ENCODE measurements at regions not wholly inside any gene's neighbourhood (a gene's known extent, or its start where the extent isn't known, plus 50 kb on each side); places are given as distances from the start of the nearest gene placed in this dataset.

GRCh38 chr4:162681212-162681611, 485.5 kb downstream of the NAF1 start:
- ATAC-seq (no peak), DNase-seq (no peak)
- Histone ChIP-seq H3K4me1 (no peaks in the 10 kb centered on the region), H3K4me3 (no peak overlapping the region), H3K27ac (no peak overlapping the region), H3K36me3 (no peaks in the 10 kb centered on the region), H3K9me3 (peaks cover 0 to 27% (median 9%) of the 10 kb centered on the region in 11 donors), H3K27me3 (no peaks in the 10 kb centered on the region)
- no peak for TF ChIP-seq CTCF (IDR thresholded peaks at IDR 0.05)
- intact Hi-C loops (cut with DNase I): no loop called here
- WGBS, 2 donors: 32 to 61% methylated on average over 2 of the region's 2 CpGs

- Histone ChIP-seq H3K4me1 (no peaks in the 10 kb centered on the region), H3K27ac (no peak overlapping the region), H3K36me3 (no peaks in the 10 kb centered on the region), H3K4me3 (no peak overlapping the region), H3K9me3 (peaks cover 0 to 30% (median 9%) of the 10 kb centered on the region in 11 donors), H3K27me3 (no peaks in the 10 kb centered on the region)
- WGBS, 2 donors: 69 to 79% methylated on average over 2 of the region's 2 CpGs
- DNase-seq (no peak), ATAC-seq (no peak)
- TF ChIP-seq CTCF (IDR thresholded peaks at IDR 0.05): no peak
- intact Hi-C loops (cut with DNase I): no loop called here
Observed at GRCh38 chr4:162675661-162676060, 491.0 kb downstream of the NAF1 start.

- H3K4me1 ChIP-seq: no peaks in the 10 kb centered on the region
- ATAC-seq: no peak
- DNase-seq: no peak
- no peak overlapping the region for H3K4me3 ChIP-seq
- intact Hi-C loops (cut with DNase I): no loop called here
- H3K27me3 ChIP-seq: no peaks in the 10 kb centered on the region
- H3K36me3 ChIP-seq: no peaks in the 10 kb centered on the region
- TF ChIP-seq CTCF (IDR thresholded peaks at IDR 0.05): no peak
- WGBS, 2 donors: 84 to 93% methylated on average over 1 of the region's 1 CpG
- no peak overlapping the region for H3K27ac ChIP-seq
- peaks cover 0 to 9% (median 0%) of the 10 kb centered on the region in 11 donors for H3K9me3 ChIP-seq
Observed at GRCh38 chr4:162661913-162662312, 498.1 kb upstream of the FSTL5 start.

GRCh38 chr4:162659716-162660115, 495.9 kb upstream of the FSTL5 start:
- ATAC-seq (no peak), DNase-seq (no peak)
- Histone ChIP-seq H3K4me1 (no peaks in the 10 kb centered on the region), H3K9me3 (no peaks in the 10 kb centered on the region), H3K27me3 (no peaks in the 10 kb centered on the region), H3K27ac (no peak overlapping the region), H3K4me3 (no peak overlapping the region), H3K36me3 (no peaks in the 10 kb centered on the region)
- WGBS, 2 donors: 94 to 96% methylated on average over 1 of the region's 1 CpG
- no peak for TF ChIP-seq CTCF (IDR thresholded peaks at IDR 0.05)
- intact Hi-C loops (cut with DNase I): no loop called here

GRCh38 chr4:162657966-162658365, 494.2 kb upstream of the FSTL5 start:
- H3K9me3 ChIP-seq: no peaks in the 10 kb centered on the region
- no peak overlapping the region for H3K27ac ChIP-seq
- intact Hi-C loops (cut with DNase I): no loop called here
- no peaks in the 10 kb centered on the region for H3K36me3 ChIP-seq
- DNase-seq (no peak), ATAC-seq (no peak)
- no peaks in the 10 kb centered on the region for H3K27me3 ChIP-seq
- H3K4me1 ChIP-seq: no peaks in the 10 kb centered on the region
- WGBS, 2 donors: 95 to 96% methylated on average over 1 of the region's 1 CpG
- no peak for TF ChIP-seq CTCF (IDR thresholded peaks at IDR 0.05)
- H3K4me3 ChIP-seq: no peak overlapping the region

Data from heart right ventricle (tissue), 16 donors.